HG03045 (cell line): ENCODE measurements at regions not wholly inside any gene's neighbourhood (a gene's known extent, or its start where the extent isn't known, plus 50 kb on each side); places are given as distances from the start of the nearest gene placed in this dataset.
"Not testable (repeated sequence)": the region's sequence is repeated elsewhere in the genome, so short reads cannot be mapped to it uniquely, and the experiment has no call there.

Experiments used
- ATAC-seq: cut with Tn5 transposase; IDR thresholded peaks from one replicate; pipeline ENCODE4 v1.9.1; 2021; ENCODE audit warnings: mild to moderate bottlenecking, moderate library complexity; ENCODE audit not compliant: unreplicated experiment

DNA sequence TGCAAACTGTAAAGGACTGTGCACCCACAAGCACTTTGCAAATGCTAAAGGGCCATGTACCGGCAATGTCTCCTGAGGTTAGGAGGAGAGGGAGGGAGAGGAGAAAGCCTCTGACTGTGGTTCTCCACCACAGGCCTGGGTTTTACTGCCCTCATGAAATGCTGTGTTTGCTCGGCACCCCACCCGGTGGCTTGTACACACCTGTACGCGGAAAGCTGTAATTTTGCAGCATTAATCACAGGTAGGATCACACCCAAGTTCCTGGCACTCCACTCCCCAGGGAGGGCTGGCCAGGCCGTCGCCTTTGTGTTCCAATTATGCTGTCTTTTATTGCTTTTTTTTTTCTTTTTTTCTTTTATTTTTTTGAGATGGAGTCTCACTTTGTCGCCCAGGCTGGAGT is 78.5 kb upstream of the MYL10 start:
- ATAC-seq, result no peak

DNA sequence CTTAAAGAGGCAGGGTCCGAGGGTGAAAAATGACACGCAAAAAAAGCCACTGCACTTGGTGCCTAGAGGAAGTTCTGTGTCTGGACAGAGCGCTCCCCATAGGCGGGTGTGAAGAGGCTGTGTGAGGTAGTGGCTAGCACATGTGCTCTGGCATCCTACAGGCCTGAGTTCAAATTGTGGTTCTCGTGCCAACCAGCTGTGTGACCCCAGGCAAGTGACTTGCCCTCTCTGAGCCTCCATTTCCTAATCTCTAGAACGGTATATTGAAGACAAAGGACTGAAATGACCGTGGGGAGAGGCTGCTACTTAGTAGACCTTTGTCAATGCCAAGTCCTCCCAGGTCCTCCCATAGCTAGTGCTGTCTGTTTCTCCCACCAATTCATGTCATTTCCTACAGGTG is 79.1 kb upstream of the MYL10 start:
- ATAC-seq, result no peak

DNA sequence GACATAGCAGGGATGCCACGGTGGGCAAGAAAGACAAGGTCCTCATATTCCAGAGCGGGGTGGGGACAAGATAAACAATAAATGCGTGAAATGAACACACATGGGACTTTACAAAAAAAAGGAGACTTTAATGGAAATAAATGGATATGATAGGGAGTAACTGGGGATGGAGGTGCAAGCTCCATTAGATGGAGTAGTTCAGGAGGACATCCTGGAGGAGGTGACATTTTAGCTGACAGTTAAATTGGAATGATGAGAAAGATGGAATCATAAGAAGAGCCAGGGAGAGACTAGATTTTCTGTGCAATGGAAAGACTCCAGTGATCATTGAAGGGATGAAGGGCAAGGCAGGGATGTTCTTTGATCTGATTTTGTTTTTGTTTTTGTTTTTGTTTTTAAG is 83.6 kb upstream of the MYL10 start:
- ATAC-seq, result no peak

DNA sequence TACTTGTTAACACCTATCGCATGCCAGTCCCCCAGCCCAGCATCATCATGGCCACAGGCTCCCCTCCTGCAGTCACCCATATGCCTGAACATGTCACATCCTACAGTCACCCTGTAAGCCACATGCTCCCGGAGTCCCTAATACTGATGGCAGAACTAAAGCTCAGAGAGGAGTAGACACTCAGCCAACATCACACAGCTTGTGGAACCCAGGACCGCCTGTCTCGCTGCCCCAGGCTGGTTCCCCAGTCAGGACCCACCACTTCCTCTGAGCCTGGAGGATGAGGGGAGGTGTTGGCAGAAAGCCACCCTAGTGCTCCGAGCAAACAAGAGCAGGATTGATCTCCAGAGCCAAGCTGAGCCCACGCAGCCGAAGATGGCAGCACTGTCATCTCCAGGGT is 85.0 kb upstream of the MYL10 start:
- no peak for ATAC-seq

DNA sequence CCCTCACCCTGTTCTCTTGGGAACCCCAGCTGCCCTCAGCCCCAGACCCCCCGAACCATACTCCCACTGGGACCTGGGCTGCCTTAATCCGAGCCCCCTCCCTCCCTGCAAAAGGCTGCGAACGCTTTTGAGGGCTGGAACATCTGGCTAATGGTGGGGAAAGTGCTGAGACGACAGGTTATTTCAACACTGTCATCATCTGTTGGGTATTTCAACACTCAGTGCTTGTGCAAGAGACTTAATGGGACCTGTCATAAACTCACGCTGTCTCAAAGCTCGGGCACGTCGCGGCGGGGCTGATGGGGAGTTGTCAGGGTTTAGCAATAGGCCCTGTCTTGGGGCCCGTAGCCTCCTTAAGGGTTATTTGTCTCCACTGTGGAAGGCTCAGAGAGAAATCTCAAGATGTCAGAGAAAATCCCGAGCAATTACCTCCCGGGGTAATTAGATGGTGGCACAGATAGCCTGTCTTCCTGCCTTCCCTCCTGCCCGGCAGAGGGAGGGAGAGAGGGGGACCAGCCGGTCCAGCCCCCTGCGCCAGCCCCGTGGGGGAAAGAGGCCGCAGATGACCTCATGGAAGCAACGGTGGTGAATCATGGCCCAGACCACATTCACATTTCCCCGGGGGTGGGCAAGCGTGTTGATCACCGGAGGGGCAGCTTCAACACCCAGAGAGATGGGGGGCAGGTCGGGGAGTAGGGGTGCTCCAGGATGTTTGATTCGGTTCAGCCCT is 88.7 kb upstream of the MYL10 start:
- no peak for ATAC-seq

DNA sequence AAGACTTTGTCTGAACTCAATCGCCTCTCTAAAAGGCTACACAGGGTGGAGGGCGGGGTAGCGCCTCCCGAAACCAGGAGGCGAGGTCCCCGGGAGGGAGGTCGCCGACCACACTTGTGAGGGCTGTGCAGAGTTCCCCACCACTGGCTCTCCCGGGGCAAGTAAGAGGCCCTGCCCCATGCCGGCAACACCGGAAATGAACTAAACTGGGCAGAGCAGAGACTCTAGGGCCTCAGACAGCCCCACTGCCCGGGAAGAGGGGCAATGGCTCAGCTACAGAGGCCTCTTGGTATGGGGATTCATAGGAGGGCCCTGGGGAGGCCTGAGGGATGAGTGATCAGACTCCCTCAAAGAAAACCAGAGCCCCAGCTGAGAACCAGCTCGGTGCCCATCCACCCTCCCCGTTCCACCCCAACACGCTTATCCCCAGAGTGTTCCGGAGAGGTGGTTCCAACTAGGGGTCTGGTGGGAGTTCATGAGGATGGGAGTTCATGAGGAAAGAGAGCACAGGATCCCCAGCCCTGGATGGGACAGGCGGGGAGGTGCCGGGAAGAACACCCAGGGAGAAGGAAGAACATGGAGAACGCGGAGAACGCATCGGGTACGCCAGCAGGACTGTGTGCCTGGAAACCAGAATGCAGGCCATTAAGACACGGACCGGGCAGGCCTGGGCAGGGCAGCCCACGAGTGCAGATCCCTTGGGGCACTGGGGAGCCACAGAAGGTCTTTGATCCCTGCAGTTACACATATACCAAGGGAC is 89.4 kb upstream of the MYL10 start:
- no peak for ATAC-seq

DNA sequence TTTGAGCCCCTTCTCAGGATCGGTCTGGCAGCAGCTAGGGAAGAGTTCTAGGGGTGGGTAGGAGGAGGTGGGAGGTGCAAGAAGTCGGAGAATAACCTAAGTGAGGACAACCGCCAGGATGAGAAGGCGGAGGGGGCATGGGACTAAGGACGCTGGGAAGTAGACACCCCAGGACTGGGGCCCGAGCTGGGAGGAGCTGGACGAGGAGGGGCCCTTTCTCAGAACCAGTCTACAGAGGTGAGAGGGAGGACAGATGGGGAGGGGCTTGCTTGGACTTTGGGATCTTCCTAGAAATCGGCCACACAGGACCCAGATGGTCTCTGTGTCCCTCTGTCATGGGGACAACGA is 90.0 kb upstream of the MYL10 start:
- ATAC-seq, result no peak

DNA sequence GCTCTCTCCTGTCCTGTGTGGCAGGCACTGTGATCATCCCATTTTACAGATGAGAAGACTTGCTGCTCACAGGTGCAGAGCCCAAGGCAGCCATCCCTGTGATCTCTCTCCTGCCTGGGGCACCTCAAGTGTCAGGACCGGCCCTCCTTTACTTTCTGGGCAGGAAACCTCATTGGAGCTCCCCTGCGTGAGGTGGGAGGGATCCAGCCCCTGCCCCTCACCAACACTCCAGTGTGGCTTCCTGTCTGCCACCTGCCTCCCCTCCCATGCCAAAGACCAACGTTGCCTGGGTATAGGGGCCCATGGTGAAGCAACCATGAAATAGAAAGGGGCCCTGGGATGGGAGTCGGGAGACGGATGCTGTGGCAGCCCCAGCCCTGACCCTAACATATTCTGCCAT is 91.2 kb upstream of the MYL10 start:
- no peak for ATAC-seq

DNA sequence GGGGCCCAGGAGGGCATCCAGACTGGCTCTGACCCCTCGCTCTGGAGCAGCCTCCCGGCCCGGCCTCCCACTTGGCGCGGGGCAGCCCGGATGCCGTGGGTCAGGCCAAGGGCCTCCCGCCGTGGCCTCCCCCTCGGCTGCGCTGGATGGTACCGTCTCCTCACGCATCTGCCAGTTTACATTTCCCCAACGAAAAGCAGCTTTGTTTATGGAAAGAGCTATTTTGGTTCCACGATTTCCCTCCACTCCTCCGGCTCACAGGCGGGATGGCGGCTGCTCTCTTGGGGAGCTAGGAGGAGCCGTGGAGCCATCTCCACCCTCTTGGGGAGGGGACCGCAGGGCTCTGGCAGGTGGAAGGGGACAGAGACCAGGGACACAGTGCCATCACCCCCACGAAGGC is 93.2 kb upstream of the MYL10 start:
- ATAC-seq, result no peak

DNA sequence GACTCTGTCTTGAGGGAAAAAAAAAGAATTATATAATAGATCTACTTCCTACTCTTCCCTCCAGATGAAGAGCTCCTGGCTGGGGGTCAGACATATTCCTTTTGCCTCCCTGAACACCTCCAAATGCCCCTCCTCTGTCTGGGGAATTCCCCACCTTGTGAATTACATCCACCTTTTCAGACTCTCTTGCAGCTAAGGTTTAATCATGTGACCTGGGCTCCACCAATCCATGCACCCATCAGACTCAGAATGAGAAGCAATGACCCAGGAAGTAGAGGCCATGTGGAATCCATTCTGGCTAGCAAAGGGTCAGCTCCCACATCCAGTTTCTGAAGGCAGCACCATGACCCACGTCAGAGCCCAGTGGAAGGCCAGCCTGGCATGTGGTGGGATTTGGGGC is 93.6 kb upstream of the CUX1 start:
- ATAC-seq, result no peak

DNA sequence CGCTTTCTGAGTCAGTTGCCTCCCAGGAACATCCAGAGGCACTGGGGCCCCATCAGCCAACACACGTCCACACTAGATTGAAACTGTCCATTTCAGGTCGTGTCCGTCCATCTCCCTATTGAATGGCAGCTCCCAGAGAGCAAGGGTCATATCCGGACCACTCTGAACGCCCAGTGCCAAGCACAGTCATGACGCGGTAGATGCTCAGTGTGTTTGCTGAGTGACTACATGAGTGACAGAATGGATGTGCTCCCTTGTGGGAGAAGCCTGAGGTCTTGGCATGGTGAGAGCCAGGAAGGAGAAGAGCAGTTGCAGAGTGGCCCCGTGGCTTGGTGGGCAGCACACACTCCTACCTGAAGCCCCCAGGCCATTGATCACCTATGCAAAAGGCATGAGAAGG is 92.5 kb upstream of the CUX1 start:
- no peak for ATAC-seq

DNA sequence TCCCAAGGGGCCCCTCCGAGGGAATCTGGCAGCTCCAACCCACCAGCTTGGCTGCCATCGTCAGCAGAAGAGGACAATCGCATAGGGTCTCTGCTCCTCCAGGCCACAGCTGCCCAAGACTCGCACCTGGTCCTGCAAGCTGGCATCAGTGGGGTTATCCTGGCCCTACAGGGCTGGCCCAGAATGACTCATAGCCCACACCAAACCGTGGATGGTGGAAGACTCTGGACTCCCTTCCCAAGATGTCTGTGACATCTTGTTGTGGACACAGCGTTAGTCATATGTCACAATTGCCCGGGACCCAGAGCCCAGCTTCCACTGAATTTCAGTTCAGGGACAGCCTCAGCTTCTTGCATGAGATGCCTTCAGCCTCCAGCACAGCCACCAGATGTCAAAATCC is 91.5 kb upstream of the CUX1 start:
- no peak for ATAC-seq

DNA sequence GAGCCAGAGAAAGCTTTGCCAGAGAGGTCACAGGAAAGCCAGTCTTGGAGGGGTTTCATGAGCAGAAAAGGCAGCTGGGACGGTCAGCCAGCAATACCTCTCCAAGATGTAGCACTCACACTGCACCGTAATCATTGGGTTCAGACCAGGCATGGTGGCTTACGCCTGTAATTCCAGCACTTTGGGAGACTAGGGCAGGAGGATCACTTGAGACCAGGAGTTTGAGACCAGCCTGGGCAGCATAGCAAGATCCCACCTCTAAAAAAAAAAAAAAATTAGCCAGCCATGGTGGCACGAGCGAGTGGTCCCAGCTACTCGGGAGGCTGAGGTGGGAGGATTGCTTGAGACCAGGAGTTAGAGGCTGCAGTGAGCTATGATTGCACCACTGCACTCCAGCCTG is 90.2 kb upstream of the CUX1 start:
- no peak for ATAC-seq

DNA sequence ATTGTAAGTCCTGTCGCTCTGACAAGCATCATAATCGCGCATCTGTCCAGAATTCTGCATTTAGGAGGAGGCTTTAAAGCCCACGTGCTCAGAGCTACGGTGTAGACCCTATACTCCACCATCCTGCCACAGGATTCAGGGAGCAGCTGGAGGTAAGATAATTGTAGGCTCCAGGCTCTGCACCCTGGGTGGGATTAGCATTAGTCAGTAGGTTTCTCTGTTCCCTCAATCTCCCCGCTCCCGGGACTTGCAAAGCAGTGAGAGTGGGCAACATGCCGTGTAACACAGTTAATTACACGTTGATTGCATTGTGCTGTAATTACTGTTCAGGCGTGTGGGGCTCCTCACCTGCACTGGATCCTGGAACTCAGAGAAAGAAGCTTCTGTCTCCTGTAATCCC is 89.3 kb upstream of the CUX1 start:
- ATAC-seq, result no peak

DNA sequence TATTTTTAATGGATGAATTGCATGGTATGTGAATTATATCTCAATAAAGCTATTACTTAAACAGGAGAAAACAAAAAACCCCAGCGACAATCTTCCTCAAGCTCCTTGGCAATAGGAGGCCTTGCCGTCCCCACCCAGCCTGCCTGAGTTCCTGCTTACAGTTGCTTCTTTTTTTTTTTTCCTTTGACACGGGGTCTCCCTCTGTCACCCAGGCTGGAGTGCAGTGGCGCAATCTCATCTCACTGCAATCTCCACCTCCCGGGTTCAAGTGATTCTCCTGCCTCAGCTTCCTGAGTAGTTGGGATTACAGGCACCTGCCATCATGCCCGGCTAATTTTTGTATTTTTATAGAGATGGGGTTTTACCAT is 88.6 kb upstream of the CUX1 start:
- not testable (repeated sequence) for ATAC-seq

DNA sequence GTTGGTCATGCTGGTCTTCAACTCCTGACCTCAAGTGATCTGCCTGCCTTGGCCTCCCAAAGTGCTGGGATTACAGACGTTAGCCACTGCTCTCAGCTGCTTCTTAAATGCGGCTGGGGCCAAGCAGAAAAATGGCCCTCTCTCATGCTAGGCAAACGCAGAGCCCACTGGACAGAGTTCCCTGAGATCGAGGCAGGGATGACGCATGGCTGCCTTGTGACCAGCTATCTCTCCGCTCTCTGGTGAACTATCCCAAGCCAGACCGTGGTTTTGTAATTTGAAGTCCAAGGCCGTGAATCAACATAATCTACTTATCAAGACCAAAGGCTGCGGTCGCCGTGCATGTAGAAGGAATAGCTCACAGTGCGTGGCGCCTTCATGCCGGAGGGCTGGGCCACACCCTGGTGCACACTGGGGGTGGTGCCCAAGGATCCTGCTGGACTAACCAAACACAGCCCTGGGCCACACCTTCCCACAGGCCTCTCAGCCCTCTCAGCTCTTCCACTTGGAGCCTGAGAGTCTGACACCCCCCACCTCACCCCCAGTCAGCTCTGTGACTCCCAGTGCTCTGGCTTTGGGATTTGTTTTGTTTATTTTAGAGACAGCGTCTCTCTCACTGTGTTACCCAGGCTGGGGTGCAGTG is 88.1 kb upstream of the CUX1 start:
- no peak for ATAC-seq

DNA sequence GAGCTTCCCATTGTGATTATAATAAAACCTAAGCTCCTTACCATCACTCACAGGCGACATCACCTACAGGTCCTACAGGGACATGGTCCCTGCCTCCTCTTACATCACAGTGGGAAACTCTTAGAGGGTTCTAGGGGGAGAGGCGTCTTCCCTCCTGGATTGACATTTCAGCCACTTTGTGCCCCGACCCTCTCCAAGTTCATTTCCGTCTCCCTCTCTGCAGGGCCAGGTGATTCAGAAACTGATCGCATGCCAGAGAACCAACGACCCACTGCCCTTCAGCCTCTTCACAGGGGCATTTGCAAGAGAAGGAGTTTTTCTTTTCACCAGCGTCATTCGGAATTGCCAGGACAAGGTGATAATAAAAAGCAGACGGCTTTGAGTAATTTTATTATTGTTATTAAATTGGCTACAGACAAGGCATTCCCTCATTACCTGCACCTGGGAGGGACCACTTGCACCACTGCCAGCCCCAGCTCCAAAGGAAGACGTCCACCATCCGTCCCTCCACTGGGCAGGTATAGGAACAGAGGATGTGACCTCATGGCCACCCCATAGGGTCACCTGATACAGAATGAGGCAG is 85.8 kb upstream of the CUX1 start:
- no peak for ATAC-seq

DNA sequence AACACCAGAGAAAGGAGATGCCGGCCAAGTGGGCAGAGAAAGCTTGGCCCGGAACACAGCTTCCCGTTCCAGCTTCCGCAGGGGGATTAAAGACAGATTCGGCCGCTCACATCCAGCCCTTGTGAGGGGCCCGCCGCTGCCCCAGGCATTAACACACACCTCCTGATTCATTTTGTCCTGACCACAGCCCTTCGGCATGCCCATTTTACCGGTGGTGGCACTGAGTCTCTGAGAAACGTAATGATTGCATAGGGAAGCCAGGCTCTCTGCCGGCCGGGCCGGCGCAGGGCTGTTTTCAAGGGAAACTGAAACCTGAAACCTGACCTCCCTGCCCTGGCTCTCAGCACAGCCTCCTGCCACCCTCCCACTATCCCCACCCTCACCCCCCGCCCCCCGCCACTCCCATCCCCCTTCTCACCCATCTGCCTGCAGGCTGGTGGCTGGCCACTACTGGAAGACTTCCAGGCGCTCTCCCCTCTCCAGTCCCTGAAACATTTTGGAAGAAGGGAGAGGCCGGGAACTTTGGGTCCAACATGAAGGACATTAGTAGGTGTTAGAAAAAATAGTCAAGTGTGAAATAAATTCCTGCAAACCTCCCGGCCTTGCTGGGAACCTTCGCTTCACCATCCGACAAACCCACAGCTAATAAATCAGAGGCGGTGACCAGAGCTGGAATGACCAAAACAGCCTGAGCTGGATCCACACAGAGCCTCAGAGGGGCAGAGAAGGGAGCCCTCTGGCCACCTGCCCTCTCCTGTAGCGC is 83.5 kb upstream of the CUX1 start:
- ATAC-seq, result no peak

DNA sequence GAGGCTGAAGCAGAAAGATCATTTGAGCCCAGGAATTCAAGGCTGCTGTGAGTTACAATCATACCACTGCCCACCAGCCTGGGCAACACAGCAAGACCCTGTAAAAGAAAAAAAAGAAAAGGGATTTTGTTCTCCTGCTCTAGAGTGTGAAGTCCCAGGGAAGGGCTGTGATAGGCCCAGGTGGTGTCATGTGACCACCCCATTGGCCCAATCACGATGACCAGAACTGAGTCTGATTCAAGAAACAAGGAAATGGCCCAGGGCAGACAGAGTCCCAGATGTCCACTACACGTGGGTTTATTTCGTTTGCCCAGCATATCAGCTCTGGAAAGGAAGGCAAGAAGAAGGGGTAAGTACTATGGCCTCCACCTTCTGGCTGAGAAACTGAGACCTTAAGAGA is 81.3 kb upstream of the CUX1 start:
- ATAC-seq, result no peak

DNA sequence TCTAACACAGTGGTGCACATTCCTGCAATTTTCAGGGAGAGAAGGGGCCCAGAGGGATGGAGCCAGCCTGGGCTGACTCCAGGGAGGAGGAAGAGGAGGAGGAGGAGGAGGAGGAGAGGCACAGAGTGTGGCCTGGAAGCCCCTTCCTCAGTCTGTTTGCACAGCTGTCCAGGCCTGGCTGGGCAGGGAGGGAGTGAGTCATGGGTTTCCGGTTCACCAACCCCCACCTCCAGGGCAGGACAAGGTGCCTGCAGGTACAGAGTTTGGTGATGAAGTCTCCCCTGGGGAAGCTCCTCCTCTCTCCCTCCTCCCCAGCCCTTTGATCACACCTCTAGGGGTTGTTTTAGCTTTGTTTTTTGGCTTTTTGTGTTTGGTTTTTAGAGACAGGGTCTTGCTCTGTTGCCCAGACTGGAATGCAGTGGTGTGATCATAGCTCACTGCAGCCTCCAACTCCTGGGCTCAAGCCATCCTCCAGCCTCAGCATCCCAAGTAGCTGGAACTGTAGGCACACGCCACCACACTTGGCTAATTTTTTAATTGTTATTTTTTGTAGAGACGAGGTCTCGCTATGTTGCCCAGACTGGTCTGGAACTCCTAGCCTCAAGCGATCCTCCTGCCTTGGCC is 77.5 kb upstream of the CUX1 start:
- no peak for ATAC-seq
